Dermis blood vessel endothelial cell (primary cell): ENCODE measurements at regions not wholly inside any gene's neighbourhood (a gene's known extent, or its start where the extent isn't known, plus 50 kb on each side); places are given as distances from the start of the nearest gene placed in this dataset.

Source experiments
- DNase-seq: peaks from one replicate; pipeline ENCODE4 v3.0.0; 2010

DNA sequence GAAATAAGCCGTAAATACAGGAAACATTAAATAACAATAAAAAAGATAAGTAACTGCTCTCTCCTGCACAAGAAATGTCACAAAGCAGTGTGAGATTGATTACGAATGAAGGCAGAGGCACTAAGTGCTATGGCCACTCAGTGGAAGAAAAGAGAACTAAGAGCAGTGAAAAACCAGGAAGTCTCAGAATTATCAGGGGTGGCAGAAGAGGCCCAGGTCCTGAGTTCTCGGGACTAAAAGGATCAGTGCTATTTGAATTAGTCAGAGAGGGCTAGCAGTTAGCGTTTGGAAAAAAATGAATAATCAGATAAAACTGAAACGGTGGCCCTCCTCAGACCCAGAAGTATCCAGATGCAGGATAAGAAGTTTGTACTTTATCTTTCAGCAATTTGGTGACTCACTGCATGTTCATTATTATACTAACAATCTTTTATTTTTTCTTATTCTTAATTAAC lies 367.1 kb downstream of the ZEB2 start:
- DNase-seq = no peak

DNA sequence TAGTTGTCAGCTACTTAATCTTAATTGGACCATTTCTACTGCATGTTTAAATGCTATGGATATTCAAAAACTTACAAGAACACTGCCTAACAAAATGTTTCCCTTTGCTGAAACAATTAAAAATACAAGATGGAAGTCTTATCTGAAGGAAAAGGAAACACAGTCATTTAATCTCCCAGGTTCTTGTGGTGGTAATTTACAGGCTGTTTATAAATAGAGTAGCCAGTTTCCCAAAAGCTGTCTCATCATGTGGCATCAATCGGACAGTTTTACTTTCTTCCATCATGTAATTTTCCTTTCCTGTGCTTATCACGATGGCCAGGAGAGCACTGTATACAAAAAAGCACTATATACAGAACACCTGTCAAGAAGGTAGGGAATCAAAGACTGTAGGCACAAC lies 368.1 kb downstream of the ZEB2 start:
- peak; percentile 7 for DNase-seq

- DNase-seq = no peak
Measured at GRCh38 chr2:144151405-144151804, 368.5 kb downstream of the ZEB2 start.

GRCh38 chr2:144147356-144147755 lies 372.6 kb downstream of the ZEB2 start:
- no peak for DNase-seq

DNA sequence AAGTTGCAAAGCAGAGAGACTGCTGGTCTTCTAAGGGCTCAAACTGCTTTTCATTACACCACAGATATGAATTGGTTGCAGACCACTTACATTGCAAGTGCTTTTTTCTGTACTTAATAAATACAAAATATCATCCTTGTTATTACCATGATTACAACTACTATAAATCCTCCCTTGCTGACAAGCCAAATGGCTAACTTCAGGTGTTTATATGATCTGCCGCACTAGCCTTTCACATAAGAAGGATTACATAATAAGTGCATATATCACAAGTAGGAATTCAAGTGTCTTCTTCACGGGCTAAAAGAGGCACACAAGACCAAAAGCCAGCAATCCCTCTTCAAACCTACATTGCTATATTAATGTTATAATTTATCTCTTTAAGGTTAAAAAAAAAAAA lies 373.0 kb downstream of the ZEB2 start:
- DNase-seq = no peak

DNA sequence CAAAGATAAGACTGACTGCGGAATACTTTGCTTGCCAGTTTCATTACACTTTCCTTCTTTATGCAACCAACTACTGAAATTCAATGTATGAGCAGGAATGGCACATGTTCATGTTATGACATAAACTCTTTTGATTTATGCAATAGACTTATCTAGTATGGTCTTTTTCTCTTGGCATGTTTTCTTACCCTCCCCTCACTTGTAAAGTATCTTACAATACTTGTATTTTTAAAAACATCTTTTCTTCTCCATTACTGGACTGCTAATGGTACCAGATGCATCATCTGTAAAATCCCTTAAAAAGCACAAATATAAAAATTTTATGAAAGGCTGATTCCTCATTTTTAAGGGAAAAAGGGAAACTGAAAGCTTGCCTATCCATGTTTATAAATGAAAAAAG lies 373.8 kb downstream of the ZEB2 start:
- DNase-seq = no peak

GRCh38 chr2:144143294-144144151 lies 376.4 kb downstream of the ZEB2 start:
- DNase-seq = no peak

- peak; percentile 43 for DNase-seq
Measured at GRCh38 chr2:144140891-144141290, 379.0 kb downstream of the ZEB2 start.

GRCh38 chr2:144137705-144138428 lies 382.1 kb downstream of the ZEB2 start:
- DNase-seq = no peak

GRCh38 chr2:144137272-144137671 lies 382.6 kb downstream of the ZEB2 start:
- no peak for DNase-seq

DNA sequence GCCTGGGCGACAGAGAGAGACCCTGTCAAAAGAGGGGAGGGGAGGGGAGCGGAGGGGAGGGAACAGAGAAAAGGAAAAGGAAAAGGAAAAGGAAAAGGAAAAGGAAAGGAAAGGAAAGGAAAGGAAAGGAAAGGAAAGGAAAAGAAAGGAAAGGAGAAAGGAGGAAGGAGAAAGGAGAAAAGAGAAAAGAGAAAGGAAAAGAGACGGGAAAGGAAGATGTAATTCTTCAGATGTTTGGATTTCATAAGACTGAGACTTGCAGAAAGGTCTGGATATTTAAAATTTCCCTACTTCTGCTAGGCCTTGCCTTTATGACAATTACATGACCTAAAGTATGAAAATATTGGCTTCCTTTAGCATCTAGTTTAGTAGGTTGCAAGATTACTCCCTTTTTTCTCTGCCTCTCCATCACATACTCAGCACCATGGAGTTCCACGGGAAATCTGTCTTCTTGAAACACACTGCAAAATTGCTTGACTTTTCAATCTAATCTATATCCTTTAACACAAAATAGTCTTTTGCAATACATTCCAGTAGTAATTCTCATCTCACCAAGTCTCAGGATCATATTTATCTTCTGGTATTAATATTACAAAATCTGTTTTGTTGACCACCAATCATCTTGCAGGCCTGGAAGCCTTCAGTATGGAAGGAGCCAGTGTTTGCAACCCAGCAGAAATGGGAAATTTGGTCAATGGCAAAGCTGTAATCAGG lies 383.5 kb downstream of the ZEB2 start:
- DNase-seq = no peak

GRCh38 chr2:144133936-144134665 lies 385.8 kb downstream of the ZEB2 start:
- DNase-seq = no peak

DNA sequence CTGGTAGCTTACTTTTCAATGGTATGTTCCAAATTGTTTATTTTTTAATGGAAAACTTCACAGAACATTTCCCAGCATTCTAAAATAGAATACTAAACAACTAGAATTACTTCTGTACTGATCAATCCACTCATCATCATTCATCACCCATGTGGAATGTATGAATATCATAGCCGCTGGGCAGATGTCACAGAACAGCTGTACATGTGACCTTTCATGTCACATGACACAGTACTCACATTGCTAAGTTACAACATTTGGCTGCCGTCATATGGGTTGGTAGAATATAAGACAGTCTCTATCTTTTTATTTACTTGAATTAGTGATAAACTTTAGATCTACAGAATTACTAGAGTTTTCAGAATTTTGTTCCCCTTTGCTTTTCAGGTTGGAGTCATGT lies 387.6 kb downstream of the ZEB2 start:
- no peak for DNase-seq

DNA sequence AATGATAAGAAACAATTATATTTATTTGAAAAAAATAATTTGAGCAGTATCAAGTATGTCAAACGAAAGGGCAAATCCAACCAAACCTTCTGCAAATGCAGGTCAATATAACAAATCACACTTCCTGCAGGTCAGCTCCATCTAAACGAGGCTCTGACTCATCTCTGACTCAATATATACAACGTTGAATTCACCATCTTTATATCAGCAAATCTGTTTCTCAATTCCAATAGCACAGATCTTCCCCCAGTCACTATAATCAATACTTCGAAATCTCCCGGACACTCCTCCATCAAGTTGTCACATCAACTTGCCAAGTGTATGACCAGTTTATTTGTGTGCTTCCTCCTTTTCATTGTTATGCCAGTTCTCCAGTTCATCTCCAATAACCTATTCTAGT lies 388.9 kb downstream of the ZEB2 start:
- peak; percentile 55 for DNase-seq

DNA sequence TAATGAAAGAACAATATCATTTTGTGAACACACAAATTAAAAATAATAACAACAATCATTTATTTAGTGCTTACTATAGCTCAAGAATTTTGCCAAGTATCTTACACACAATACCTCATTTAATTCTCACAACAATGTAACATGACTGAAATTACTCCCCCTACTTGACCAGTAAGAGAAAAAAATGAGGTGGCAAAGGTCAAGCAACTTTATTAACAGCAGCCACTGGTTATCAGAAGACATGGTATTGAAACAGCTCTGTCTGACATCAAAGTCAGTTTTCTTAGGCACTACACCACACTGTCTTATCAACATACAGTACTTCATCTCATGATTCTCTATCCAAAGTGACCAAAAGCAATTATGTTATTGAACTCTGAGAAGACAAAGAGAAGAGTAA lies 389.4 kb downstream of the ZEB2 start:
- DNase-seq = no peak

DNA sequence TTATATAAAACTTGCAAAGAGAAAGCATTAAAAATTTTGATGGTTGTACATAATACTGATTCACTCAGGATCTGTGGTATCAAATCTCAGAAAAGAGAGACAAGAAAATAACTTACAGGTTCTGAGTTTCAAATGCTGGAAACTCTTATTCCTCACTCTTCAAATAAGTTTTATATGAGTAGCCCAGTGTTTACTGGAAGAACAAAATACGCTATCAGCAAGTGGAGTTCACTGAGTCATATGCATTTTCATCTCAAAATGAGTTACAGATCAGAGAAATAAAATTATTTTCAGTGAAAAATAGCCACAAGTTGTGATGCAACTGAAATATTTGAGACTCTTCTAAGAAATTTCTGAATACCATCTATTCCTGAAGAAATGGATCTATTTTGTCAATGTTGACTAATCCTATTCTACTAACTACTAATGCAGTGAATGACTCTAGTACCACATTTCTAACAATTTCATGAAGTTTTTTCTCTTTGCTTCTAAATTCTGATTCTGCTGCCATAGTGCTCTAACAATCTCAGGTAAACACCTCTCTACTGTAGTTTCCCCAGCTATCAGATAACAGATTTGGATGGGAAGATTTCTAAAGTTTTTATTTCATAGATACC lies 391.7 kb downstream of the ZEB2 start:
- no peak for DNase-seq

- DNase-seq = no peak
Measured at GRCh38 chr2:144127693-144128092, 392.2 kb downstream of the ZEB2 start.

DNA sequence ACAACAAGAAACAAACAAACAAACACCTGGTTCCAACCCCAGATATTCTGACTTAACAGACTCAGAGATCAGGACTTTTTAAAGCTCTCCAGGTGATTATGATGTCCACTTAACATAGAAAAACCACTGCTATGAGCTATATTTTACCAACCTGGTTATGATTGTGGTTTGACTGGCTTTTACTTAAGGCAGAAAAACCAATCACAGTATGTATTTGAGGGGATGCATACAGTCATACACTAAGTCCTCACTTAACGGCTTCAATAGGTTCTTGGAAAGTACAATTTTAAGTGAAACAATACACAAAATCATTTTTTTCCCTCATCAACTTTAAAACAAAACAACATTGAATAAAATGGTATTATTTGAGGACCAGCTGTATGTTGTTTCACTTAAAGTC lies 393.6 kb downstream of the ZEB2 start:
- no peak for DNase-seq

GRCh38 chr2:144125751-144126150 lies 394.2 kb downstream of the ZEB2 start:
- no peak for DNase-seq

DNA sequence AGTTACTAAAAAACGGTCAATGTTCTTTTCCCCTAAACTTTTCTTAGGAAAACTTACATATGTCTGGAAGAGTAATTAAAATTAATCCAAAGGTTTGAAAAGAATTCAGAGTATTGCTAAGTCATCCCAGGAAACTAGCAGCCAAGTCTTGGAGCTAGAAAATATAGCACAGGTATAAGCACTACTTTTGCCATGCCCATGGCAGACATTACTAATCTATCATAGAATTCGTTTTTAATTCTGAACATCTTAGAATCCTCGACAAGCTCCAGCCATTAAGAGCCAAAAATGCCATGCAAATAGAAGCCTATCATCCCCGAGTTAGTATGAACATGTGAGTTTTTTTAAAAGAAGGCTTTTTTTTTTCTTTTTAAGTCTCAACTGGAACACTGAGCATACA lies 395.0 kb downstream of the ZEB2 start:
- no peak for DNase-seq

- DNase-seq = no peak
Measured at GRCh38 chr2:144120487-144120886, 399.4 kb downstream of the ZEB2 start.

- DNase-seq = no peak
Measured at GRCh38 chr2:144117086-144117485, 402.8 kb downstream of the ZEB2 start.
